G401 (cell line): ENCODE measurements at regions not wholly inside any gene's neighbourhood (a gene's known extent, or its start where the extent isn't known, plus 50 kb on each side); places are given as distances from the start of the nearest gene placed in this dataset.
A peak's percentile ranks its signal among the peaks of the same experiment; 100 is the strongest.

Source experiments
- DNase-seq: peaks from one replicate; pipeline ENCODE4 v3.0.0-alpha.2; 2015; ENCODE audit warnings: low spot score
- in situ Hi-C: cut with HindIII; loops from 2 replicates; pipeline ENCODE4 v1.10.0; 2016; ENCODE audit warnings: low sequenced_read_pairs, mixed read lengths

- DNase-seq, result no peak
- in situ Hi-C loops, result no loop called here
These were observed 254.3 kb upstream of the DAB1 start for GRCh38 chr1:57678138-57678537.

GRCh38 chr1:57675776-57676175, 251.9 kb upstream of the DAB1 start:
- in situ Hi-C loops, result no loop called here
- no peak for DNase-seq

GRCh38 chr1:57674801-57675200, 250.9 kb upstream of the DAB1 start:
- DNase-seq, result no peak
- in situ Hi-C loops, result no loop called here

DNA sequence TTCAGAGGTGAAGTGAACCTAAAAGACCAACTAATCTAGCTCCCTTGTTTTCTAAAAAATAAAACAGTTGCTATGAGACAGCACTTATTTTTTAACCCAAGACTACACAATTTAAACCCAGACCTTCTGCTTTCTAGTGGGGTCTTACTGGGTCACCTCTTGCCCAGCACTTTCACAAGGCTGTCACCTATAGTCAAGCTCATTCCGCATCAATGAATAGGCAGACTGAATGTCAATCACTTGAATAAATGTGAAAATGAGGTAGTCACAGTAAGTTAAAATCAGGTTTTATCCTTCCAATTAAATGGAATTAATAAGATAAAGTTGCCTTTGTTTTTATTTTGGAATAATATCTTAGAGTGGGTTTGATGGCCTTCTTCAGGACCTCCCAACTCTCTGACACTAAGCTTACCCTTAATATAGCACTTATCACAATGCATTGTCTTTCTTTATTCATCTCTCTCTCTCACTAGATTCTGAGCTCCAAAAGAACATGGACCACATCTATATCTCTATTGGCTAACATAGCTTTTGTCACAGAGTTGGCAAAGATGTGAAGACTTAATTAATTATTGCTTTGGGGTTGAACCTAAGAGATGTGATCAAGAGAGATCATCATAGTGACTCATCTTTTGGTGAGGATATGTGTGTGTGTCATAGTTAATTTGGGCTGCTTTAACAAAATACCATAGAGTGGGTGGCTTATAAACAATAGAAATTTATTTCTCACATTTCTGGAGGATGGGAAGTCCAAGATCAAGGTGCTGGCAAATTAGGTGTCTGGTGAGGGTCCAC, 248.7 kb upstream of the DAB1 start:
- in situ Hi-C loops, result no loop called here
- no peak for DNase-seq

DNA sequence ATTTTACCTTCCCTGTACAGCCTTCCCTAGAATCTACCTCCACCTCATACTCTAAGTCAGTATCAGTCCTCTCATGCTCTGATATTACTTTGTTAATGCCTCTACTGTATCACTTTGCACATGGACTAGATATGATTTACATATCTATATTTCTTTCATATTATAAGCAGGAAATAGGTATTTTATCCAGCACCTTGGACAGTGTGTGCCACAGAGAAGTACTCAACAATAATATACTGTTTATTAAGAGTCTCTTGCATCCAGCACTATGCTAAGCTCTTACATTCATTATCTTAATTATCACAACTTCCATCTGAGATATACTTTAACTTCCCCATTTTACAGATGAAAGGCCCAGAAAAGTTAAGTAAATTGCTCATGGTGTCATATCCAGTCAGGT, 247.9 kb upstream of the DAB1 start:
- in situ Hi-C loops, result no loop called here
- no peak for DNase-seq

- no peak for DNase-seq
- in situ Hi-C loops, result no loop called here
These were observed 235.9 kb upstream of the DAB1 start for GRCh38 chr1:57659804-57660203.

DNA sequence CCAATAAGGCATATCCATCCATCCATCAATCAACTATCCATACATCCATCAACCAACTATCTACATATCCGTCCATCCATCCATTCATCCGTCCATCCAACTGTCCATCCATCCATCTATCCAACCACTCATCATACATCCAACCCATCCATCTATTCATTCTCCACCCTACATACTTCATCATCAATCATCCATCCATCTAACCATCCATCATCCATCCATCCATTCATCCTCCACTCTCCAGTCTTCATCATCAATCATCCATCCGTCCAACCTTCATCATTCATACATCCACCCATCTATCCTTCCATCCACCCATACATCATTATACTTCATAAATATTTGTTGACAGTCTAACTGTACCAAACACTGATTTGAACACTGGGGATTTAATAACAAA, 231.3 kb upstream of the DAB1 start:
- in situ Hi-C loops, result no loop called here
- no peak for DNase-seq

DNA sequence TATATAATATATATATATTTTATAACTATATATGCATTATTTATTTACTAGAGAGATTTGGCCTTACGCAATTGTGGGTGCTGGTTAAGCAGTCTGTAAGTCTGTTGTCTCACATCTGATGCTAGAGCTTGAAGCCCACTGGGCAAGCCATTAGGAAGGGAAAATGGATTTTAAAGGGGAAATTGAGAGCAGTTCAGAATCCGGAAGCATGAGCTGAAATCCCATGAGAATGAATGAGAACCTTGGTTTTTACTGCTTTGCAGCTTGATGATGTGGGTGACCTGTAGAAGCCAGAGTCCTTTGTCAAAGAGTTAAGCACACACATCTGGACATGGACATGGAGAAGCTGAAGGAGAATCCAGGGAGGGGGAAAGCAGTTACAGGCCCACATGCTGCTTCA, 220.8 kb upstream of the DAB1 start:
- in situ Hi-C loops, result no loop called here
- no peak for DNase-seq

DNA sequence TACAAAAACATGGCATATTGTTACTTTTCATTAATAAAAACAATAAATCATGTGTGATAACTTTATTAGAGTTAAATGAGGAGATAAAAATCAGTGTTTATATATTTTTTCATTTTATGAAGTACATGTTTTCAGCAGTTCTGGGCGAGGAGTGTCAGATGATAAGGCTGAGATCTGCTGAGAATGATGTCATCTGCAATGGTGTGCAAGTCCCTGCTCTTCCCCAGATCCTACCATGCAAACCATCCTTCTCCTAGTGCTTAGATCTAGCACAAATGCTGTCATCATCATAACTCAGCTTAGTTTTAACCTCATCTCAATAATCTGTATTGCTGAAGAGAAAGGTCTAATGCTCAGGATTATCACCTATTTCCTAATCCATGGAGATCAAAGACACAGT, 214.4 kb upstream of the DAB1 start:
- in situ Hi-C loops, result no loop called here
- DNase-seq, result no peak

- in situ Hi-C loops, result no loop called here
- DNase-seq, result no peak
These were observed 213.3 kb upstream of the DAB1 start for GRCh38 chr1:57637155-57637554.

GRCh38 chr1:57633881-57634280, 210.0 kb upstream of the DAB1 start:
- no peak for DNase-seq
- in situ Hi-C loops, result no loop called here

DNA sequence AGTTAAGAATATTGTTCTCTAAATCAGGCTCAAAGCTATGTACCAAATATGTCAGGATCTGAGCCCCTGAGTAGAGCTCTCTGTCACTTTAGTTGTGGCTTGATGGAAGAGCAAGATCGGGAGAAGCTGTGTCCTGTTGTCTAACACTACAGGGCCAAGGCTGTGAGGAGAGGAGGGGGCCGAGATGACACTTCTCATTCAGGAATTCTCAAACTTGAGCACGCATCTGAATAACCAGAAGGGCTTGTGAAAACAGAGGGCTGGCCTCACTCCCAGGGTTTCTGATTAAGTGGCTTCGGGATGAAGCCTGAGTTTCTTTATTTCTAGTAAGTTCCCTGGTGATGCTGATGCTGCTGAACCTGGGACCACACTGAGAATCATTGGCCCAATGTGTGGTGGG, 209.2 kb upstream of the DAB1 start:
- in situ Hi-C loops, result no loop called here
- no peak for DNase-seq

GRCh38 chr1:57632401-57632800, 208.5 kb upstream of the DAB1 start:
- no peak for DNase-seq
- in situ Hi-C loops, result no loop called here

GRCh38 chr1:57627612-57628011, 203.8 kb upstream of the DAB1 start:
- no peak for DNase-seq
- in situ Hi-C loops, result no loop called here

GRCh38 chr1:57623791-57624538, 200.1 kb upstream of the DAB1 start:
- in situ Hi-C loops, result no loop called here
- DNase-seq, result peak; percentile 24

- in situ Hi-C loops, result no loop called here
- peak; percentile 76 for DNase-seq
These were observed 199.4 kb upstream of the DAB1 start for GRCh38 chr1:57623039-57623790.

GRCh38 chr1:57621776-57622175, 197.9 kb upstream of the DAB1 start:
- in situ Hi-C loops, result no loop called here
- DNase-seq, result no peak

DNA sequence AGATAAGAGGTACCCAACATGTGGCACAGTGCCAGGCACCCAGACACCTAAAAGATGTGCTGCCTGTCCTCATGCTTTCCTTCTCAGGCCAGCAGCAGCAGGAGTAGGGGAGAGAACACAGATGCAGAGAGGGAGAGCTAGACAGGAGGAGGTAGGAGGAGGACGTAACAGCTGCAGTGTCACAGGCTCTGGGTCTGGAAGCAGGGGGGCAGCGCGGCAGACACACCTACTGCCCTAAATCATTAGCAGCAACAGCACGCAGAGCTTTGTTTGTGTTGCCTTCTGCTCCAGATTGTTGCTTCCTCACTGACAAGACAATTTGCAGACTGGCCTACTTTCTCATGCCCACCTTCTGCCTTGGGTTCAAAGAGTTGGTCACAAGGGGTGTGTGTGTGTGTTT, 196.7 kb upstream of the DAB1 start:
- in situ Hi-C loops, result no loop called here
- peak; percentile 22 for DNase-seq

DNA sequence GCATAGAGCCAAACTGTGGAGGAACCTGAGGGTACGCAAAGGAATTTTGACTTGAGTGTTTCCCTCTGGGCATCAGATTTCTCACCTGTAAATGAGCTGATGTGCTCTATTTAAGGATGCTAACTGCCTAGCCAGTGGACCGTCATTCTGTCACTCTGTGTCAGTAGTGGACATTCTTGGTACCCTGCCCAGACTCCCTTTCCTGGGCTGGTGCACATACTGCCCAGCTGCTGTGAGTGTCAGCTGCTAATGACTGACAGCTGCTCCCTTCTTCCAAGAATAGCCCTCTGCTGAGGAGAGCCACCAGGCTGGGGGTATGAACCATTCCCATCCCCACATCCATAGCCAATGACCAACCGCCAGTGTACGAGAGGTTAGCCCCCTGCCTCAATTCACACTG, 193.1 kb upstream of the DAB1 start:
- in situ Hi-C loops, result no loop called here
- no peak for DNase-seq

DNA sequence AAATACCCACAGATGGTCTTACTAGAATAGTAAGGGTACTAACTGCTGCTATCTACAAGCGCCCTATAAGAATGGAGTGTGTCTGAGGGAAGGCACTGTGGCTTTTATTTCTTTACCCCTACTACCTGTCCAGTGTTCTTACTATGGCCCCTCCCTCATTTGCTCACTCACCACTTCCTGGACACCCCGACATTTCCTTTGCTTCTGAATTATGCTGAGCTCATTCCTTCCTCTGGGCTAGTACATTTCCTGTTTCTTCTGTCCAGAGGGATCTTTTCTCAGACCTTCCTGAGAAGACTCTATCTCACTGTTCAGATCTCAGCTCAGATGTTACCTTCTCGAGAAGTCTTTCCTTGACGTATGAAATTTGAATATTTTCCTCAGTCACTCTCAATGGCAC, 192.1 kb upstream of the DAB1 start:
- in situ Hi-C loops, result no loop called here
- no peak for DNase-seq
